Osteocyte (in vitro differentiated cells): ENCODE measurements at regions not wholly inside any gene's neighbourhood (a gene's known extent, or its start where the extent isn't known, plus 50 kb on each side); places are given as distances from the start of the nearest gene placed in this dataset.

Experiments
- DNase-seq: peaks from one replicate; pipeline ENCODE4 v3.0.0; 2021; ENCODE audit warnings: mixed read lengths; ENCODE audit not compliant: unreplicated experiment; ENCODE audit errors: extremely low spot score
- H3K27ac Mint-ChIP-seq: one replicate; pipeline ENCODE4 v1.8.0; 2021; ENCODE audit warnings: mild to moderate bottlenecking, mixed read lengths; ENCODE audit not compliant: unreplicated experiment
- H3K27me3 Mint-ChIP-seq: one replicate; pipeline ENCODE4 v1.8.0; 2021; ENCODE audit warnings: mixed read lengths; ENCODE audit not compliant: unreplicated experiment
- H3K36me3 Mint-ChIP-seq: one replicate; pipeline ENCODE4 v1.8.0; 2021; ENCODE audit warnings: mixed read lengths; ENCODE audit not compliant: unreplicated experiment
- H3K4me1 Mint-ChIP-seq: one replicate; pipeline ENCODE4 v1.8.0; 2021; ENCODE audit warnings: mixed read lengths; ENCODE audit not compliant: unreplicated experiment
- H3K4me3 Mint-ChIP-seq: one replicate; pipeline ENCODE4 v1.8.0; 2021; ENCODE audit warnings: mild to moderate bottlenecking, moderate library complexity, mixed read lengths; ENCODE audit not compliant: unreplicated experiment
- H3K9me3 Mint-ChIP-seq: one replicate; pipeline ENCODE4 v1.8.0; 2021; ENCODE audit warnings: mixed read lengths; ENCODE audit not compliant: unreplicated experiment
- TF ChIP-seq, protein P1 (sequence below): fragments of 200-600 bp; sonication (generic); IDR thresholded peaks from 2 replicates; pipeline ENCODE4 v1.5.0; 2021; ENCODE audit warnings: antibody characterized with exemption, mild to moderate bottlenecking, moderate library complexity

- H3K27me3 Mint-ChIP-seq, result no peaks in the 10 kb centered on the region
- H3K4me3 Mint-ChIP-seq, result no peak overlapping the region
- TF ChIP-seq, protein P1, sequence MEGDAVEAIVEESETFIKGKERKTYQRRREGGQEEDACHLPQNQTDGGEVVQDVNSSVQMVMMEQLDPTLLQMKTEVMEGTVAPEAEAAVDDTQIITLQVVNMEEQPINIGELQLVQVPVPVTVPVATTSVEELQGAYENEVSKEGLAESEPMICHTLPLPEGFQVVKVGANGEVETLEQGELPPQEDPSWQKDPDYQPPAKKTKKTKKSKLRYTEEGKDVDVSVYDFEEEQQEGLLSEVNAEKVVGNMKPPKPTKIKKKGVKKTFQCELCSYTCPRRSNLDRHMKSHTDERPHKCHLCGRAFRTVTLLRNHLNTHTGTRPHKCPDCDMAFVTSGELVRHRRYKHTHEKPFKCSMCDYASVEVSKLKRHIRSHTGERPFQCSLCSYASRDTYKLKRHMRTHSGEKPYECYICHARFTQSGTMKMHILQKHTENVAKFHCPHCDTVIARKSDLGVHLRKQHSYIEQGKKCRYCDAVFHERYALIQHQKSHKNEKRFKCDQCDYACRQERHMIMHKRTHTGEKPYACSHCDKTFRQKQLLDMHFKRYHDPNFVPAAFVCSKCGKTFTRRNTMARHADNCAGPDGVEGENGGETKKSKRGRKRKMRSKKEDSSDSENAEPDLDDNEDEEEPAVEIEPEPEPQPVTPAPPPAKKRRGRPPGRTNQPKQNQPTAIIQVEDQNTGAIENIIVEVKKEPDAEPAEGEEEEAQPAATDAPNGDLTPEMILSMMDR, result no peak
- H3K36me3 Mint-ChIP-seq, result no peaks in the 10 kb centered on the region
- no peak for DNase-seq
- H3K27ac Mint-ChIP-seq, result no peak overlapping the region
- no peaks in the 10 kb centered on the region for H3K9me3 Mint-ChIP-seq
- peaks cover 2% of the 10 kb centered on the region for H3K4me1 Mint-ChIP-seq
These were observed 748.0 kb upstream of the PCDH7 start for GRCh38 chr4:29972121-29972520.

GRCh38 chr4:29983890-29984289 lies 736.3 kb upstream of the PCDH7 start:
- Mint-ChIP-seq H3K9me3 (no peaks in the 10 kb centered on the region), H3K27me3 (peaks cover 2% of the 10 kb centered on the region), H3K4me3 (no peak overlapping the region), H3K36me3 (no peaks in the 10 kb centered on the region), H3K27ac (no peak overlapping the region), H3K4me1 (no peaks in the 10 kb centered on the region)
- DNase-seq, result no peak
- TF ChIP-seq, protein P1, result no peak

- DNase-seq, result no peak
- no peaks in the 10 kb centered on the region for H3K36me3 Mint-ChIP-seq
- no peaks in the 10 kb centered on the region for H3K4me1 Mint-ChIP-seq
- TF ChIP-seq, protein P1, result no peak
- H3K9me3 Mint-ChIP-seq, result peaks cover 17% of the 10 kb centered on the region
- H3K27ac Mint-ChIP-seq, result no peak overlapping the region
- H3K4me3 Mint-ChIP-seq, result no peak overlapping the region
- H3K27me3 Mint-ChIP-seq, result peaks cover 3% of the 10 kb centered on the region
These were observed 718.5 kb upstream of the PCDH7 start for GRCh38 chr4:30001628-30002027.

- TF ChIP-seq, protein P1, result no peak
- no peaks in the 10 kb centered on the region for H3K4me1 Mint-ChIP-seq
- DNase-seq, result no peak
- H3K4me3 Mint-ChIP-seq, result no peak overlapping the region
- H3K36me3 Mint-ChIP-seq, result no peaks in the 10 kb centered on the region
- H3K27ac Mint-ChIP-seq, result no peak overlapping the region
- H3K9me3 Mint-ChIP-seq, result peaks cover 13% of the 10 kb centered on the region
- peaks cover 3% of the 10 kb centered on the region for H3K27me3 Mint-ChIP-seq
These were observed 717.8 kb upstream of the PCDH7 start for GRCh38 chr4:30002341-30002740.

DNA sequence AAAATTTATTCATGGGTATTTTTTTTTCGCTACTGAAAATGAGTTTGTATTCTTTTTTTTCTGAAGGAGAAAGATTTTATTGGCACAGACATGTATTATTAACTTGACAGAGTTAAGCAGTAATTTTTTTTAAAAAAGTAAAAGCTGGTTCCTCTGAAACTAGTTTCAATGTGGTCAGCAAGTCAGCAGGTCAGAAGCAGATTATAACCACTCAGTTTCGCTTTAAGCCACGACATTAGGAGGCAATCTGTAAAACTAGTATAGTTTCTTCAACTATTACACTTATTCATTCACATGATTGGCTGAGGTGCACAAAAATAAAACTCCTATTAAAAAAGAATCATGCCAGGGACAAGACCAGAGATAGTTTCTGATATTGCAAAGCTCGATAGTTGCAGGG lies 714.2 kb upstream of the PCDH7 start:
- H3K4me3 Mint-ChIP-seq, result no peak overlapping the region
- H3K4me1 Mint-ChIP-seq, result no peaks in the 10 kb centered on the region
- TF ChIP-seq, protein P1, result no peak
- no peak for DNase-seq
- H3K36me3 Mint-ChIP-seq, result no peaks in the 10 kb centered on the region
- H3K27me3 Mint-ChIP-seq, result no peaks in the 10 kb centered on the region
- peaks cover 26% of the 10 kb centered on the region for H3K9me3 Mint-ChIP-seq
- H3K27ac Mint-ChIP-seq, result no peak overlapping the region
